Peyer's patch (tissue), 4 donors: ENCODE measurements at regions not wholly inside any gene's neighbourhood (a gene's known extent, or its start where the extent isn't known, plus 50 kb on each side); places are given as distances from the start of the nearest gene placed in this dataset.

ENCODE experiments used
- CTCF ChIP-seq, 6 experiments: fragments of 450-650 bp in 4 of 6; fragments of 200-600 bp in 2 of 6; sonication (generic) in 1 of 6; IDR thresholded peaks; one replicate each; pipeline ENCODE4 v1.5.1; 2017 to 2019; ENCODE audit warnings: antibody characterized with exemption in 6 of 6, mild to moderate bottlenecking in 3 of 6, moderate library complexity in 1 of 6
- POLR2A ChIP-seq, 2 donors: fragments of 450-650 bp; IDR thresholded peaks; one replicate each; pipeline ENCODE4 v1.5.1; 2017; ENCODE audit warnings: antibody characterized with exemption in 2 of 2, mild to moderate bottlenecking in 2 of 2, moderate library complexity in 2 of 2

GRCh38 chr2:75338461-75338860 is 139.1 kb upstream of the TACR1 start:
- TF ChIP-seq POLR2A (IDR thresholded peaks at IDR 0.05) = no peak
- TF ChIP-seq CTCF (IDR thresholded peaks at IDR 0.05) = no peak
